ENCODE measurements at regions not wholly inside any gene's neighbourhood (a gene's known extent, or its start where the extent isn't known, plus 50 kb on each side); places are given as distances from the start of the nearest gene placed in this dataset.
A peak's percentile ranks its signal among the peaks of the same experiment; 100 is the strongest.

GRCh38 chr3:104676241-104676640, 690.5 kb upstream of the ALCAM start:
- no peak for DNase-seq

GRCh38 chr3:104677932-104678331, 688.8 kb upstream of the ALCAM start:
- DNase-seq: no peak

- DNase-seq: no peak
These were observed 681.2 kb upstream of the ALCAM start for GRCh38 chr3:104685492-104685891.

GRCh38 chr3:104687362-104687761, 679.3 kb upstream of the ALCAM start:
- DNase-seq: no peak

- DNase-seq: no peak
These were observed 670.2 kb upstream of the ALCAM start for GRCh38 chr3:104696470-104696869.

- no peak for DNase-seq
These were observed 655.3 kb upstream of the ALCAM start for GRCh38 chr3:104711406-104711805.

- no peak for DNase-seq
These were observed 650.7 kb upstream of the ALCAM start for GRCh38 chr3:104715972-104716371.

- no peak for DNase-seq
These were observed 648.9 kb upstream of the ALCAM start for GRCh38 chr3:104717828-104718196.

GRCh38 chr3:104723000-104723399, 643.7 kb upstream of the ALCAM start:
- no peak for DNase-seq

- no peak for DNase-seq
These were observed 635.6 kb upstream of the ALCAM start for GRCh38 chr3:104731074-104731473.

GRCh38 chr3:104734627-104735026, 632.1 kb upstream of the ALCAM start:
- no peak for DNase-seq

GRCh38 chr3:104735691-104736090, 631.0 kb upstream of the ALCAM start:
- DNase-seq: no peak

GRCh38 chr3:104738271-104738670, 628.4 kb upstream of the ALCAM start:
- DNase-seq: no peak

GRCh38 chr3:104740874-104741379, 625.8 kb upstream of the ALCAM start:
- DNase-seq: no peak

GRCh38 chr3:104742044-104742443, 624.7 kb upstream of the ALCAM start:
- DNase-seq: no peak

- DNase-seq: no peak
These were observed 621.4 kb upstream of the ALCAM start for GRCh38 chr3:104745313-104745712.

GRCh38 chr3:104746056-104746455, 620.7 kb upstream of the ALCAM start:
- no peak for DNase-seq

GRCh38 chr3:104750581-104750980, 616.1 kb upstream of the ALCAM start:
- DNase-seq: peak; percentile 23

- DNase-seq: no peak
These were observed 610.9 kb upstream of the ALCAM start for GRCh38 chr3:104755791-104756190.

GRCh38 chr3:104763007-104763406, 603.7 kb upstream of the ALCAM start:
- DNase-seq: no peak

GRCh38 chr3:104764496-104764895, 602.2 kb upstream of the ALCAM start:
- DNase-seq: no peak

GRCh38 chr3:104768886-104769285, 597.8 kb upstream of the ALCAM start:
- no peak for DNase-seq

- no peak for DNase-seq
These were observed 587.4 kb upstream of the ALCAM start for GRCh38 chr3:104779324-104779723.

GRCh38 chr3:104781112-104781511, 585.6 kb upstream of the ALCAM start:
- DNase-seq: no peak

GRCh38 chr3:104785947-104786346, 580.8 kb upstream of the ALCAM start:
- DNase-seq: no peak

GRCh38 chr3:104787306-104787705, 579.4 kb upstream of the ALCAM start:
- no peak for DNase-seq
